GM10266 (cell line): ENCODE measurements at regions not wholly inside any gene's neighbourhood (a gene's known extent, or its start where the extent isn't known, plus 50 kb on each side); places are given as distances from the start of the nearest gene placed in this dataset.

Experiments used
- DNase-seq: peaks from one replicate; pipeline ENCODE4 v3.0.0; 2012; ENCODE audit errors: extremely low spot score
- TF ChIP-seq, protein P1 (sequence below): IDR thresholded peaks from 2 replicates; pipeline ENCODE4 v1.5.1; 2012; ENCODE audit warnings: mild to moderate bottlenecking, low read depth; ENCODE audit not compliant: control insufficient read depth, insufficient read depth; ENCODE audit errors: missing control alignments

DNA sequence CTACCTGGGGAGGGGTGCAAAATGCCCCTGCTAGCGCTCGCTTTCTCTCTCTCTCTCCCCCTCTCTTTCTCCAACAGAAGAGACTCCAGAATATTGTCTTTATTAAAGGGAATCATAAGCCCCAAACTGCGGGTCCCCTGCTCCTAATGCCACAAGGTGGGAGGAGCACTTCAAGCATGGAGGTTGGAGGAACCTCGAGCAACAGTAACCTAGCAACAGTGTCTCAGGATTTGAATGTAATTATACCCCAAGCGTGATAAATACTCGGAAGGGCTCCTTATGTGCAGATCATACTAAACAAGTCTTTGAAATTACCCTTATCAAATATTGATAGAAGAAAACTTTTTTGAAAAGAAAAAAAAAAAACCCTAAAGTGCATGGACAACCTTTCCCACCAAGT lies 582.2 kb upstream of the PPP2R3A start:
- DNase-seq, result no peak
- TF ChIP-seq, protein P1, sequence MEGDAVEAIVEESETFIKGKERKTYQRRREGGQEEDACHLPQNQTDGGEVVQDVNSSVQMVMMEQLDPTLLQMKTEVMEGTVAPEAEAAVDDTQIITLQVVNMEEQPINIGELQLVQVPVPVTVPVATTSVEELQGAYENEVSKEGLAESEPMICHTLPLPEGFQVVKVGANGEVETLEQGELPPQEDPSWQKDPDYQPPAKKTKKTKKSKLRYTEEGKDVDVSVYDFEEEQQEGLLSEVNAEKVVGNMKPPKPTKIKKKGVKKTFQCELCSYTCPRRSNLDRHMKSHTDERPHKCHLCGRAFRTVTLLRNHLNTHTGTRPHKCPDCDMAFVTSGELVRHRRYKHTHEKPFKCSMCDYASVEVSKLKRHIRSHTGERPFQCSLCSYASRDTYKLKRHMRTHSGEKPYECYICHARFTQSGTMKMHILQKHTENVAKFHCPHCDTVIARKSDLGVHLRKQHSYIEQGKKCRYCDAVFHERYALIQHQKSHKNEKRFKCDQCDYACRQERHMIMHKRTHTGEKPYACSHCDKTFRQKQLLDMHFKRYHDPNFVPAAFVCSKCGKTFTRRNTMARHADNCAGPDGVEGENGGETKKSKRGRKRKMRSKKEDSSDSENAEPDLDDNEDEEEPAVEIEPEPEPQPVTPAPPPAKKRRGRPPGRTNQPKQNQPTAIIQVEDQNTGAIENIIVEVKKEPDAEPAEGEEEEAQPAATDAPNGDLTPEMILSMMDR, result no peak

DNA sequence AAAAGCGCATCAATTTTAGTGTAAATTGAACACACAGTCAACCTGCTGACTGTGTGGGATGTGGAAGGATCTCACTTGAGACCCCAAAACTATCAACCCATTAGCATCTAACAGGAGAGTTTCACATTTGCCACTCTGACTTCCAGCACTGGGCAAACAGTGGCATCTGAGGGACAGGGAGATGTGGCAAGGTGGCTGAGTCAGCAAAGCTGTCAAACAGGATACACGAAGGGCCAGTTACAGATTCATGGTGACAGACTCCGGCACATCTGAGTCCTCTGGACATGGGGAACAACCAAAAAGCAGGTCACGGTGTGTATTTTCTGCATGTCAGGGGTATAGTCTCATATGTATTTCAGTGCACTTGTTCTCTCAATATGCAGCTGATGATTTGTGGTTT lies 573.4 kb upstream of the PPP2R3A start:
- TF ChIP-seq, protein P1, result no peak

DNA sequence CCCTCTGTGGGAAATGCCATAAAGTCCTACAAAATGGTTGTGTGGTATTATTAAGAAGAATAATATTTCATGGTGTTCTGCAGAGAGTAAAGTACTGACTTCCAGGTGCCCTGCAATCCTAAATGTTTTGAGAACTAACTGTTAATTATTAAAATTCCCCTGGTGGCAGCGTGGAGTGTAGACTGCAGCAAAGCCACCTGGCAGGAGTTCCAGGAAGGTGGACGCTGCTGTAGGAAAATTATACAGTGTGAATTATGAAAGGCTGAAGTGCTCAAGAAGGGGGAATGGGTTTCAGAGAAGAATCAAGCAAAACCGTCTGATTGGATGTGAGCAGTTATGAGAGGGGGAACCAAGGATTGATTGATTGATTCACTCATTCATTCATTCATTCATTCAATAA lies 572.4 kb upstream of the PPP2R3A start:
- TF ChIP-seq, protein P1, result no peak
- no peak for DNase-seq

More for the DNA sequence above, 573.4 kb upstream of the PPP2R3A start:
- no peak for DNase-seq

DNA sequence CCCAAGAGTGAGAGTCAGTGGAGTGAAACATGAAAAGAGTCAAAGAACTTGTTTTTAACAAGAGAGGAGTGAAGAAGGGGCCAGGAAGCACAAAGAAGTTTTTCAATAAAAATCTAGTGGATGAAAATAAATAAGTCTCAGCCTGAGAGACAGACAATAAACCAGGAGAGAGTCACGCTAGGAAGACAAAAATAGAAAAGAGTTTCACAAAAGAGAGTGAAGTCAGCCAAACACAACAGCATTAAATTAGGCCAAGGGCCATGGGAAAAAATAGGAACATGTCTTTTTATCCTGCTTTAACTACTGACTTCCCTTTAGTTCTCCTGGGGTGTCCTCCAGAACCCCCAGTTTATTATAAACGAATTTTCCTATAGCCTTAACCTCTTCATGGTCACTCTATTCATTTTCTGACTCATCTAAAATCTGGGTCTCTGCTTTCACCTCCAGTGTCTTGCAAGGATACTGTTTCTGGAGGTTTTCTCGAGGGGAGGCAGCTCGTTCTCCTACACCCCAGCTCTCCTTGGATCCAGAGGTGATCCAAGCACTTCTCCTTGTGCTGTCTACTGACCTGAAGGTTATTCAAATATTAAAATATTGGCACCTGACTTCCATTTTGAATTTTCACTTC lies 571.5 kb upstream of the PPP2R3A start:
- DNase-seq, result no peak
- TF ChIP-seq, protein P1, result no peak

DNA sequence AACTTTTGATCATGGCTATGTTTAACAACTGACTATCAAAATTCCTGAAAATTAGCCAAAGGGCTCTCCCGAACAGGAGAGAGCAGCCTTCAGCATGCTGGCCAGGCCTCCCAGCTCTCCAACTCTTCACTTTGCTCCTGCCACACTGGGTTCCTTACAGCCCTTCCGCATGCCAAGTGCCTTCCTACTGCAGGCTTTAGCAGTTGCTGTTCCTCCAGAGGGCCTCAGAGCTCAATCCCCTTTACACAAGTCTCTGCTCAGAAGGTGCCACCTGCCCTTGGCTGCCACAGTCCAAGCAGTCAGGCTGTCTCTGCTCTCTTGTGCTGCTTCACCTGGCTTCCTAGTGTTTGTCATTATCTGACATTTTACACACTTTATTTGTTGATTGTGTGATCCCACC lies 553.1 kb upstream of the PPP2R3A start:
- DNase-seq, result no peak
- TF ChIP-seq, protein P1, result no peak

DNA sequence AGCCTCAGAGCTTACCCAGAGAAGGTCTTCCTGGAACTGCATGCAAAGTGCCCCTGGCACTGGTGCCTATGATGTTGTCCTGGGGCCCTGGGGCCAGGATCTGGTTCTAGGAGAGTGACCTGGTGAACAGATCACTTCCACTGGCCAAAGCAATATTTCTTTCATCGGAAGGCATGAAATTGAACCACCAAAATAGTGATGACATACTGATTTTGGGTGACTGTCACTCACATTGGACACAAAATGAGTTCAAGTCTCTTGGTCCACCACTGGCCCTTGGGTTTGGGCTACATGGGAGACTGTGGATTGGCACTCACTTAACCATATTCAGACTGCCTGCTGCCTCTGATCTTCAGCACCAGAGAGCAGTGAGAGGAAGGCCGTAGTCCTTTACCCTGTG lies 549.3 kb upstream of the PPP2R3A start:
- TF ChIP-seq, protein P1, result no peak
- no peak for DNase-seq

DNA sequence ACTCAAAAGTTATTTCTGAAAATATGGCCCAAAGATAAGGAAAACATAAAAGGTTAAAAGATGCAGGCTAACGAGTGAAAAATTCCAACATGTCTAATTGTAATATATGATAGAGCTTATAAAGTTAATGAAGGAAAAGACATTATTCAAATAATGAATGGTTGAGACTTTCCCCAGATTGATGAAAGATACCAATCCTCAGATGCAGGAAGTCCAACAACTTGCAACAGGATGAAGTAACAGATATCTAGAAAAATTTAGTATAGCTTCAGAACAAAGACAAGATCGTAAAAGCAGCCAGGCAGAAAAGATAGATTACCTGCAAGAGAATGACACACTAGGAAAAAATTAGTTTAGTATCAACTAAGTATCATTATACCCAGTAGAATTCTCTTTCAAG lies 546.4 kb upstream of the PPP2R3A start:
- TF ChIP-seq, protein P1, result no peak
- DNase-seq, result no peak
